ENCODE measurements at regions not wholly inside any gene's neighbourhood (a gene's known extent, or its start where the extent isn't known, plus 50 kb on each side); places are given as distances from the start of the nearest gene placed in this dataset.

GRCh38 chrX:51824061-51824460, 69.4 kb upstream of the MAGED1 start:
- Mint-ChIP-seq H3K9me3 (peaks cover 34 to 69% of the 10 kb centered on the region in 2 experiments), H3K27ac (no peak overlapping the region; a peak in 1 of 7 replicates), H3K36me3 (ENCODE audit: insufficient read depth in 1 of 3, low read depth in 3 of 3) (peaks cover 2 to 4% (median 4%) of the 10 kb centered on the region in 3 experiments; a peak in 4 of 7 replicates), H3K27me3 (ENCODE audit: low read depth) (no peaks in the 10 kb centered on the region; the same call in 1 of the 2 replicates), H3K4me3 (no peak overlapping the region), H3K4me1 (peaks cover 15 to 41% of the 10 kb centered on the region in 2 experiments)
- Histone ChIP-seq H2BK20ac (ENCODE audit: low read depth, low read length, poor library complexity, severe bottlenecking) (no peak overlapping the region), H2BK15ac (ENCODE audit: low read depth, low read length) (no peak overlapping the region), H2AK5ac (ENCODE audit: insufficient read length, low read length) (no peak overlapping the region), H3K9me3 (ENCODE audit: control insufficient read depth, low read depth, low read length) (no peaks in the 10 kb centered on the region), H3K27ac (ENCODE audit: insufficient read length, low read depth, low read length) (no peak overlapping the region), H3K18ac (ENCODE audit: insufficient read length, low read depth, low read length) (no peak overlapping the region), H3K27me3 (ENCODE audit: insufficient read depth, low read length) (no peaks in the 10 kb centered on the region), H4K20me1 (ENCODE audit: control insufficient read depth, insufficient read depth, insufficient read length) (no peaks in the 10 kb centered on the region), H2BK5ac (ENCODE audit: insufficient read length, low read length) (no peak overlapping the region), H3K79me1 (ENCODE audit: insufficient read depth, low read depth, low read length, poor library complexity, severe bottlenecking) (no peaks in the 10 kb centered on the region), H3K4me2 (ENCODE audit: insufficient read depth, insufficient read length, low read length) (no peak overlapping the region), H3K9ac (ENCODE audit: extremely low read depth, insufficient read length, low read length) (no peak overlapping the region), H3T11ph (ENCODE audit: low read length) (no peak overlapping the region), H3K23ac (ENCODE audit: insufficient read length, low read depth, low read length) (no peak overlapping the region), H3K4me1 (ENCODE audit: insufficient read depth, low read length) (peaks cover 3% of the 10 kb centered on the region; the same call in 1 of the 2 replicates), H3K14ac (ENCODE audit: insufficient read depth, low read length) (no peak overlapping the region), H3K4ac (ENCODE audit: low read depth, low read length) (no peak overlapping the region), H2BK12ac (ENCODE audit: insufficient read length, low read depth, low read length) (no peak overlapping the region), H2AFZ (ENCODE audit: low read length) (no peak overlapping the region), H3K56ac (ENCODE audit: insufficient read length, low read depth, low read length) (no peak overlapping the region), H3K79me2 (ENCODE audit: insufficient read depth, low read length) (peaks cover 9% of the 10 kb centered on the region; the same call in 1 of the 2 replicates), H2BK120ac (ENCODE audit: low read depth, low read length, poor library complexity, severe bottlenecking) (no peak overlapping the region), H4K5ac (ENCODE audit: insufficient read length, low read depth, low read length) (no peak overlapping the region), H3K23me2 (ENCODE audit: insufficient read length, low read depth, low read length, poor library complexity, severe bottlenecking) (no peaks in the 10 kb centered on the region), H4K91ac (ENCODE audit: insufficient read length, low read depth, low read length) (no peak overlapping the region), H4K8ac (replicated peaks; ENCODE audit: insufficient read length, low read depth, low read length) (no peak overlapping the region)
- TF ChIP-seq, protein P1, sequence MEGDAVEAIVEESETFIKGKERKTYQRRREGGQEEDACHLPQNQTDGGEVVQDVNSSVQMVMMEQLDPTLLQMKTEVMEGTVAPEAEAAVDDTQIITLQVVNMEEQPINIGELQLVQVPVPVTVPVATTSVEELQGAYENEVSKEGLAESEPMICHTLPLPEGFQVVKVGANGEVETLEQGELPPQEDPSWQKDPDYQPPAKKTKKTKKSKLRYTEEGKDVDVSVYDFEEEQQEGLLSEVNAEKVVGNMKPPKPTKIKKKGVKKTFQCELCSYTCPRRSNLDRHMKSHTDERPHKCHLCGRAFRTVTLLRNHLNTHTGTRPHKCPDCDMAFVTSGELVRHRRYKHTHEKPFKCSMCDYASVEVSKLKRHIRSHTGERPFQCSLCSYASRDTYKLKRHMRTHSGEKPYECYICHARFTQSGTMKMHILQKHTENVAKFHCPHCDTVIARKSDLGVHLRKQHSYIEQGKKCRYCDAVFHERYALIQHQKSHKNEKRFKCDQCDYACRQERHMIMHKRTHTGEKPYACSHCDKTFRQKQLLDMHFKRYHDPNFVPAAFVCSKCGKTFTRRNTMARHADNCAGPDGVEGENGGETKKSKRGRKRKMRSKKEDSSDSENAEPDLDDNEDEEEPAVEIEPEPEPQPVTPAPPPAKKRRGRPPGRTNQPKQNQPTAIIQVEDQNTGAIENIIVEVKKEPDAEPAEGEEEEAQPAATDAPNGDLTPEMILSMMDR (conservative IDR thresholded peaks at IDR 0.05), result no peak
- no peak for DNase-seq
- WGBS (ENCODE audit: extremely low coverage, insufficient read length, low lambda C conversion rate), result no CpG with 5 or more reads among the region's 1 CpG

Data from H9 (cell line).